ENCODE measurements at regions not wholly inside any gene's neighbourhood (a gene's known extent, or its start where the extent isn't known, plus 50 kb on each side); places are given as distances from the start of the nearest gene placed in this dataset.
"Not testable (repeated sequence)": the region's sequence is repeated elsewhere in the genome, so short reads cannot be mapped to it uniquely, and the experiment has no call there.

DNA sequence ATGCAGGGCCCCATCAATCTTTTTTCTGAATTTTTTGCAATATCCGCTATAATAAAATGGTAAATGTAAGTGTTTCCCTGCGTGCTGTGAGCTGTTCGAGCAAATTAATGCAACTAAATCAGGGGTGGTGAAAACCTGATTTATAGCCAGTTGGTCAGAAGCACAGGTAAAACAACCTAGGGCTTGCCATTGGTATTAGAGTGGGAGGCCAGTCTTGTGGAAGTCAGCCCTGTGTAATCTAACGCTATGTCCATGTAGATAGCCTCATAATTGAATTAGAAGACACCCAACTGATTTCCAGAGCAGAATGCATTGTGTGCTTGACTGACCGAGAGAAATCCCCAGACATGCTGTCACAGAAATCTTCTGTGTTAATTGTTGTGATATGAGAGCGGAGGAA, 126.8 kb upstream of the GPR39 start:
- not testable (repeated sequence) for TF ChIP-seq KLF16 (IDR thresholded peaks at IDR 0.05); GABPB1 (CRISPR knock-in tag; IDR thresholded peaks at IDR 0.05); CTCF (IDR thresholded peaks at IDR 0.05 in 2 of 3, conservative IDR thresholded peaks at IDR 0.05 in 1 of 3; ENCODE audit: insufficient read depth in 2 of 3, low read depth in 1 of 3, low read length in 3 of 3); MAFK (IDR thresholded peaks at IDR 0.05; ENCODE audit: low read length); YY1 (IDR thresholded peaks at IDR 0.05; ENCODE audit: borderline replicate concordance in 1 of 3, control insufficient read depth in 1 of 3, extremely low read depth in 1 of 3, insufficient read depth in 3 of 3, insufficient read length in 1 of 3, insufficient replicate concordance in 2 of 3, low read depth in 1 of 3, low read length in 2 of 3); SP2 (IDR thresholded peaks at IDR 0.05; ENCODE audit: extremely low read depth, low read depth, low read length, poor library complexity, severe bottlenecking); STAG1 (CRISPR knock-in tag; IDR thresholded peaks at IDR 0.05; ENCODE audit: borderline replicate concordance); SMC3 (conservative IDR thresholded peaks at IDR 0.05; ENCODE audit: insufficient read depth, low read depth, low read length); CREB1 (IDR thresholded peaks at IDR 0.05); CREB1 (CRISPR knock-in tag; IDR thresholded peaks at IDR 0.05)
- TF ChIP-seq, protein P1, sequence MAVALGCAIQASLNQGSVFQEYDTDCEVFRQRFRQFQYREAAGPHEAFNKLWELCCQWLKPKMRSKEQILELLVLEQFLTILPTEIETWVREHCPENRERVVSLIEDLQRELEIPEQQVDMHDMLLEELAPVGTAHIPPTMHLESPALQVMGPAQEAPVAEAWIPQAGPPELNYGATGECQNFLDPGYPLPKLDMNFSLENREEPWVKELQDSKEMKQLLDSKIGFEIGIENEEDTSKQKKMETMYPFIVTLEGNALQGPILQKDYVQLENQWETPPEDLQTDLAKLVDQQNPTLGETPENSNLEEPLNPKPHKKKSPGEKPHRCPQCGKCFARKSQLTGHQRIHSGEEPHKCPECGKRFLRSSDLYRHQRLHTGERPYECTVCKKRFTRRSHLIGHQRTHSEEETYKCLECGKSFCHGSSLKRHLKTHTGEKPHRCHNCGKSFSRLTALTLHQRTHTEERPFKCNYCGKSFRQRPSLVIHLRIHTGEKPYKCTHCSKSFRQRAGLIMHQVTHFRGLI (CRISPR knock-in tag; IDR thresholded peaks at IDR 0.05), result not testable (repeated sequence)
